Epithelial cell of esophagus (primary cell): ENCODE measurements at regions not wholly inside any gene's neighbourhood (a gene's known extent, or its start where the extent isn't known, plus 50 kb on each side); places are given as distances from the start of the nearest gene placed in this dataset.

Source experiments
- DNase-seq: peaks from one replicate; pipeline ENCODE4 v3.0.0; 2010; ENCODE audit warnings: low read depth
- H3K4me3 ChIP-seq: 2 replicates; pipeline ENCODE4 v1.5.1; 2011; ENCODE audit warnings: mild to moderate bottlenecking, low read length, control low read depth
- CTCF ChIP-seq: IDR thresholded peaks from 2 replicates; pipeline ENCODE4 v1.5.1; 2011; ENCODE audit warnings: low read depth, mild to moderate bottlenecking, low read length, control low read depth, inconsistent platforms; ENCODE audit not compliant: insufficient read depth; ENCODE audit errors: missing control alignments

GRCh38 chr10:52965509-52965908 is 192.9 kb upstream of the MBL2 start:
- no peak for DNase-seq
- TF ChIP-seq CTCF, result no peak
- H3K4me3 ChIP-seq, result no peak overlapping the region

- H3K4me3 ChIP-seq, result no peak overlapping the region
- TF ChIP-seq CTCF, result no peak
- no peak for DNase-seq
These were observed 188.7 kb upstream of the MBL2 start for GRCh38 chr10:52961323-52961722.

- TF ChIP-seq CTCF, result no peak
- DNase-seq, result no peak
- H3K4me3 ChIP-seq, result no peak overlapping the region
These were observed 187.2 kb upstream of the MBL2 start for GRCh38 chr10:52959810-52960209.

GRCh38 chr10:52956861-52957260 is 184.3 kb upstream of the MBL2 start:
- no peak overlapping the region for H3K4me3 ChIP-seq
- TF ChIP-seq CTCF, result no peak
- DNase-seq, result peak; percentile 16

GRCh38 chr10:52956461-52956860 is 183.9 kb upstream of the MBL2 start:
- H3K4me3 ChIP-seq, result no peak overlapping the region
- no peak for TF ChIP-seq CTCF
- DNase-seq, result peak; percentile 82

GRCh38 chr10:52955337-52955736 is 182.8 kb upstream of the MBL2 start:
- no peak for TF ChIP-seq CTCF

GRCh38 chr10:52954407-52954806 is 181.8 kb upstream of the MBL2 start:
- peak; percentile 77 for DNase-seq
- no peak for TF ChIP-seq CTCF
- no peak overlapping the region for H3K4me3 ChIP-seq

More at GRCh38 chr10:52955337-52955736, 182.8 kb upstream of the MBL2 start:
- H3K4me3 ChIP-seq, result no peak overlapping the region
- no peak for DNase-seq
